Vagina (tissue), 2 donors: ENCODE measurements at regions not wholly inside any gene's neighbourhood (a gene's known extent, or its start where the extent isn't known, plus 50 kb on each side); places are given as distances from the start of the nearest gene placed in this dataset.

Source experiments
- POLR2AphosphoS5 ChIP-seq, 2 donors: sonication (generic); formaldehyde crosslinking; IDR thresholded peaks; one replicate each; pipeline ENCODE4 v1.9.0; 2017; ENCODE audit warnings: antibody characterized with exemption in 2 of 2, mild to moderate bottlenecking in 2 of 2, low read depth in 1 of 2; ENCODE audit not compliant: insufficient read depth in 1 of 2
- TF ChIP-seq, protein P1 (sequence below), 3 experiments: fragments of 450-650 bp in 2 of 3; fragments of 200-600 bp in 1 of 3; sonication (generic) in 1 of 3; IDR thresholded peaks; one replicate each; pipeline ENCODE4 v1.5.1; 2017 to 2019; ENCODE audit warnings: antibody characterized with exemption in 3 of 3, mild to moderate bottlenecking in 2 of 3, moderate library complexity in 2 of 3

DNA sequence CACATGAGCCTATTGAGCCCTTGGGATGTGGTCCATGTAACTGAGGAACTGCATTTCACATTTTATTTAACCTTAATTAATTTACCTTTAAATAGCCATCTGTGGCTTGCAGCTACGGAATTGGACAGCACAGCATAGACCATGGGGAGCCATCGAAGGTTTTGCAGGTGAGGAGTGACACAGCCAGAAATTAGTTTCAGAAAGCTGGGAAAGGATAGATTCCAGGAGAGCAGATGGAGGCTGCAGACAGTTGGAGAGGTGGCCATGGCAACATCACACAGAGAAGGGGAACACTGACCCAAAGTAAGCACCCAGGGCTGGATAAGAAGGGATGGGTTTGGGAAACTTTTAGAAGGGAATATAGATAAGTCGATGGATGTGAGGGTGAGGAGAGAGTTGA is 100.1 kb upstream of the SLC6A11 start:
- TF ChIP-seq, protein P1, sequence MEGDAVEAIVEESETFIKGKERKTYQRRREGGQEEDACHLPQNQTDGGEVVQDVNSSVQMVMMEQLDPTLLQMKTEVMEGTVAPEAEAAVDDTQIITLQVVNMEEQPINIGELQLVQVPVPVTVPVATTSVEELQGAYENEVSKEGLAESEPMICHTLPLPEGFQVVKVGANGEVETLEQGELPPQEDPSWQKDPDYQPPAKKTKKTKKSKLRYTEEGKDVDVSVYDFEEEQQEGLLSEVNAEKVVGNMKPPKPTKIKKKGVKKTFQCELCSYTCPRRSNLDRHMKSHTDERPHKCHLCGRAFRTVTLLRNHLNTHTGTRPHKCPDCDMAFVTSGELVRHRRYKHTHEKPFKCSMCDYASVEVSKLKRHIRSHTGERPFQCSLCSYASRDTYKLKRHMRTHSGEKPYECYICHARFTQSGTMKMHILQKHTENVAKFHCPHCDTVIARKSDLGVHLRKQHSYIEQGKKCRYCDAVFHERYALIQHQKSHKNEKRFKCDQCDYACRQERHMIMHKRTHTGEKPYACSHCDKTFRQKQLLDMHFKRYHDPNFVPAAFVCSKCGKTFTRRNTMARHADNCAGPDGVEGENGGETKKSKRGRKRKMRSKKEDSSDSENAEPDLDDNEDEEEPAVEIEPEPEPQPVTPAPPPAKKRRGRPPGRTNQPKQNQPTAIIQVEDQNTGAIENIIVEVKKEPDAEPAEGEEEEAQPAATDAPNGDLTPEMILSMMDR (IDR thresholded peaks at IDR 0.05), result no peak
- TF ChIP-seq POLR2AphosphoS5 (IDR thresholded peaks at IDR 0.05; ENCODE audit: insufficient read depth in 1 of 2, low read depth in 1 of 2), result no peak
